ENCODE measurements at regions not wholly inside any gene's neighbourhood (a gene's known extent, or its start where the extent isn't known, plus 50 kb on each side); places are given as distances from the start of the nearest gene placed in this dataset.
"Not testable (repeated sequence)": the region's sequence is repeated elsewhere in the genome, so short reads cannot be mapped to it uniquely, and the experiment has no call there.

DNA sequence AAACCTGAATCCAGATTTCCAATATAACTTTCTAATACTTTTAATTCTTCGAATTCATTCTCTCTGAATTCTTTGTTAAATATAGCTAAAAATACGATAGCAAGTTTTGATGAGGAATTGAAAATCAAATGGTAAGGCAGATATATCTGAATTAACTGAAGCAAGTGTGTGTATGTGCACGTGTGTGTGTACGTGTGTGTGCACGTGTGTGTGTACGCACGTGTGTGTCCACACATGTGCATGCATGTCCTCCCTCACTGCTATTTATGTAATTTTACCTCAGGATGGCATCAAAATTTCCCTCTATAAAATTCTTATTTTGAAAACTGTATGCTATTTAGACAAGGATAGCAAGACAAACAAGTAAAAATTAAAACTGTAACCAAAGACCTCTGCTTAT lies 961.3 kb upstream of the CNTN5 start:
- H3K4me1 ChIP-seq = no peaks in the 10 kb centered on the region
- H3K9me3 ChIP-seq = no peaks in the 10 kb centered on the region
- ATAC-seq (no peak), DNase-seq (no peak)
- H3K36me3 ChIP-seq = no peaks in the 10 kb centered on the region
- TF ChIP-seq, protein P1, sequence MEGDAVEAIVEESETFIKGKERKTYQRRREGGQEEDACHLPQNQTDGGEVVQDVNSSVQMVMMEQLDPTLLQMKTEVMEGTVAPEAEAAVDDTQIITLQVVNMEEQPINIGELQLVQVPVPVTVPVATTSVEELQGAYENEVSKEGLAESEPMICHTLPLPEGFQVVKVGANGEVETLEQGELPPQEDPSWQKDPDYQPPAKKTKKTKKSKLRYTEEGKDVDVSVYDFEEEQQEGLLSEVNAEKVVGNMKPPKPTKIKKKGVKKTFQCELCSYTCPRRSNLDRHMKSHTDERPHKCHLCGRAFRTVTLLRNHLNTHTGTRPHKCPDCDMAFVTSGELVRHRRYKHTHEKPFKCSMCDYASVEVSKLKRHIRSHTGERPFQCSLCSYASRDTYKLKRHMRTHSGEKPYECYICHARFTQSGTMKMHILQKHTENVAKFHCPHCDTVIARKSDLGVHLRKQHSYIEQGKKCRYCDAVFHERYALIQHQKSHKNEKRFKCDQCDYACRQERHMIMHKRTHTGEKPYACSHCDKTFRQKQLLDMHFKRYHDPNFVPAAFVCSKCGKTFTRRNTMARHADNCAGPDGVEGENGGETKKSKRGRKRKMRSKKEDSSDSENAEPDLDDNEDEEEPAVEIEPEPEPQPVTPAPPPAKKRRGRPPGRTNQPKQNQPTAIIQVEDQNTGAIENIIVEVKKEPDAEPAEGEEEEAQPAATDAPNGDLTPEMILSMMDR (IDR thresholded peaks at IDR 0.05) = no peak
- H3K4me3 ChIP-seq = no peak overlapping the region
- intact Hi-C loops (cut with DNase I) = no loop called here
- no peaks in the 10 kb centered on the region for H3K27me3 ChIP-seq (ENCODE audit: low read depth)
- no peak overlapping the region for H3K27ac ChIP-seq

DNA sequence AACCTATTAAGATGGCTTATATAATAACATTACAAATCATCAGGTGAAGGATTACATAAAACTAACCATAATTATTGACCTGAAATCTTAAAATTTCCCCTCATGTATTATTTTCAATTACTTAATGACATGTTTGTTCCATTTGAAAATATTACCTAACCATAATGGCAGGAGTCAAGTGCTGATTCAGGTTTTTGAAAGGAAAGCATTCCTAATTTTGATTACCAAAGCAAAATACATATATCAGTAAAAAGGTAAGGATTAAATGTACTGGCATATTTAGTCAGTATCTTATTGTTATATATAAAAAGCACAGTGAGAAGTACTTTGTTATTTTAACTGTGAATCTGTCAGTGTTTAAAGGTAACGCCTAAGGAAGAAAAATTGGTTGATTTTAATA lies 960.0 kb upstream of the CNTN5 start:
- ATAC-seq = no peak
- intact Hi-C loops (cut with DNase I) = no loop called here
- DNase-seq = no peak
- Histone ChIP-seq H3K4me1 (no peaks in the 10 kb centered on the region), H3K27ac (no peak overlapping the region), H3K4me3 (no peak overlapping the region), H3K9me3 (no peaks in the 10 kb centered on the region), H3K27me3 (ENCODE audit: low read depth) (no peaks in the 10 kb centered on the region), H3K36me3 (no peaks in the 10 kb centered on the region)
- TF ChIP-seq, protein P1 (IDR thresholded peaks at IDR 0.05) = no peak

- DNase-seq = no peak
- TF ChIP-seq, protein P1 (IDR thresholded peaks at IDR 0.05) = no peak
- ATAC-seq = no peak
- no peaks in the 10 kb centered on the region for H3K9me3 ChIP-seq
- H3K27ac ChIP-seq = no peak overlapping the region
- no peaks in the 10 kb centered on the region for H3K4me1 ChIP-seq
- H3K36me3 ChIP-seq = no peaks in the 10 kb centered on the region
- H3K27me3 ChIP-seq (ENCODE audit: low read depth) = no peaks in the 10 kb centered on the region
- intact Hi-C loops (cut with DNase I) = no loop called here
- no peak overlapping the region for H3K4me3 ChIP-seq
Observed at GRCh38 chr11:98061858-98062257, 958.9 kb upstream of the CNTN5 start.

- no peak for ATAC-seq
- Histone ChIP-seq H3K36me3 (no peaks in the 10 kb centered on the region), H3K9me3 (no peaks in the 10 kb centered on the region), H3K27me3 (ENCODE audit: low read depth) (no peaks in the 10 kb centered on the region), H3K4me1 (no peaks in the 10 kb centered on the region), H3K27ac (no peak overlapping the region), H3K4me3 (no peak overlapping the region)
- intact Hi-C loops (cut with DNase I) = no loop called here
- TF ChIP-seq, protein P1 (IDR thresholded peaks at IDR 0.05) = no peak
- DNase-seq = no peak
Observed at GRCh38 chr11:98062714-98063113, 958.0 kb upstream of the CNTN5 start.

DNA sequence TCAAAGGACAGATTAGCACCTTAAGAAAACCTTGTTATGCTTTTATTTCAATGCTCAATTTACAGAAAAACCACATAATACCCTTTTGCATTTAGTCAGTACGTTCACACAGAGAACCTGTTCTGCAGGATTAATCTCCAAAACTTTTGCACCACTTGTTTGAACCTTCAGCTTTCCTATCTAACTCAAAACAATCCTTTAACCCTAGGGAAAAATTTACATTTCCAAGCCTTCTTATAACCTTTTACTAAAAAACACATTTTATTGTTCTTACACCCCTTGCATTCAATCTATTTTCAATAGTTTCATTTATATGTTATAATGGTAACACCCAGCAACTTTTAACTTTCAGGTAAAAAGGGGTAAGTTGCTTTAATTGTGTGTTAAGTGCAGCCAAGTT lies 952.5 kb upstream of the CNTN5 start:
- DNase-seq (no peak), ATAC-seq (no peak)
- TF ChIP-seq, protein P1 (IDR thresholded peaks at IDR 0.05) = no peak
- no peaks in the 10 kb centered on the region for H3K4me1 ChIP-seq
- no peak overlapping the region for H3K4me3 ChIP-seq
- H3K27me3 ChIP-seq (ENCODE audit: low read depth) = no peaks in the 10 kb centered on the region
- intact Hi-C loops (cut with DNase I) = no loop called here
- H3K27ac ChIP-seq = no peak overlapping the region
- no peaks in the 10 kb centered on the region for H3K36me3 ChIP-seq
- no peaks in the 10 kb centered on the region for H3K9me3 ChIP-seq

DNA sequence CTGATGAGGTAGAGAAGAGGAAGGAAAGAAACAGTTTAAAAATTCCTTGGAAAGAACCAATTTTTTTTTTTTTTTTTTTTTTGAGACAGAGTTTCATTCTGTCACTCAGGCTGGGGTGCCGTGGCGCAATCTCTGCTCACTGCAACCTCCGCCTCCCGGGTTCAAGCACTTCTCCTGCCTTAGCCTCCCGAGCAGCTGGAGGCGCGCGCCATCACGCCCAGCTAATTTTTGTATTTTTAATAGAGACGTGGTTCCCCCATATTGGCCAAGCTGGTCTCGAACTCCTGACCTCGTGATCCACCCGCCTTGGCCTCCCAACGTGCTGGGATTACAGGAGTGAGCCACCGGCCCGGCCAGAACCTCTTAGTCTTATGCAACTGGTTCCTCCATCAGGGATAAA lies 951.6 kb upstream of the CNTN5 start:
- H3K36me3 ChIP-seq; H3K27me3 ChIP-seq (ENCODE audit: low read depth); H3K9me3 ChIP-seq; H3K4me1 ChIP-seq; H3K4me3 ChIP-seq; DNase-seq; intact Hi-C loops (cut with DNase I); H3K27ac ChIP-seq; ATAC-seq: not testable (repeated sequence)
